OCI-M1 (cell line): ENCODE measurements at regions not wholly inside any gene's neighbourhood (a gene's known extent, or its start where the extent isn't known, plus 50 kb on each side); places are given as distances from the start of the nearest gene placed in this dataset.

ENCODE experiments used
- DNase-seq: peaks from one replicate; lab custom pipeline; 2025; lab: John Stamatoyannopoulos, UW

DNA sequence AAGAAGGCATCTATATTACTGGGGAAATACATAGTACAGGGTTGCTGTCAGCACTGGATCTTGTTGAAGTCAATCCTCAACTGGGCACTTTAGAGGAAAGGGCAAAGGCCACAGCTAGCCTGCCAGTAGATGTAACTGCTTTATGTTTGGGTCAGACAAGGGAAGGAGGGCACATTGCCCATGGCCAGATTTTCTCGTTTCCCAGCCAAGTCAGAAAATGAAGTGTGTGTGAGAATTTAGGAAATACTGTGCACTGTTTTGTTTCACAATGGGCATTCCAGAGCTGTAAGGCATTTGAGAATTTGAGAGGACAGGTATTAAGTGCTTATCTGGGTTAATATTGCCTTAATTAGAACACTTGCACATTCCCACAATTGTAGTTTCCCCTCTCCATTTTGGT, 183.9 kb upstream of the MCHR2 start:
- DNase-seq = no peak

DNA sequence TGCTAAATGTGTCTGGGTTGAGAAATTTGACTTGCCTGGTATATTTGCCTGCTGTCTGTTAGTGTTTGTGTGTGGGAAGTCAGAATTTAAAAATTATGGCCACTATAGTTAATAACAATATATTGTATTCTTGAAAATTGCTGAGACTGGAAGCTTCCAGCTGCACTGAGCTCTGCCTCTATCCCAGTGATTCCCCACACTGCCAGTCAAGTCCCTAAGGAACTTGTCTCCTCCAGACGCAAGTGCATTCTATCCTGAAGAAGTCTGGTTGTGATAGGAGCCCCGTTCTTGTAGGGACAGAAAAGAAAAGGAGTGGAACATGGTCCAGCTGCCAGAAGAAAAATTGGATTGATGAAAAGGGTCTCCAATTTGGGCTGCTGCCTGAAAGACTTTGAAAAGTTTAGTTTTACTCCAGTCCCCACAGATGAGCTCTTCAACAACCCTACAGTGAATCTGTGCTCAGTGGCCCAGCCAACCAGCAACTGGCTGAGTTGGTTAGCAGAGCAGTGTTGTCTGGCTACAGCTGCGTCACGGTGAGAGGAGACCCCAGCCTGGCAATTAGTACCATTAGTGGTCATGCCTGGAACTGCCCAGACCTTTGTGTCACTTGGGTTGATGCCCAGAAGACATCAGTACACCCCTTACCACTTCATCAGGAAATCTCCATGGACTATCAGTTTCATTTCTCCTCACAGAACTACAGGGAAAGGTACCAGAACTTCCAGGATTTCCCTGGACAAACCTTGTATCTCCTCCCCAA, 183.1 kb upstream of the MCHR2 start:
- DNase-seq = no peak

- peak; percentile 84 for DNase-seq
Observed at GRCh38 chr6:100176311-100176950, 182.4 kb upstream of the MCHR2 start.

DNA sequence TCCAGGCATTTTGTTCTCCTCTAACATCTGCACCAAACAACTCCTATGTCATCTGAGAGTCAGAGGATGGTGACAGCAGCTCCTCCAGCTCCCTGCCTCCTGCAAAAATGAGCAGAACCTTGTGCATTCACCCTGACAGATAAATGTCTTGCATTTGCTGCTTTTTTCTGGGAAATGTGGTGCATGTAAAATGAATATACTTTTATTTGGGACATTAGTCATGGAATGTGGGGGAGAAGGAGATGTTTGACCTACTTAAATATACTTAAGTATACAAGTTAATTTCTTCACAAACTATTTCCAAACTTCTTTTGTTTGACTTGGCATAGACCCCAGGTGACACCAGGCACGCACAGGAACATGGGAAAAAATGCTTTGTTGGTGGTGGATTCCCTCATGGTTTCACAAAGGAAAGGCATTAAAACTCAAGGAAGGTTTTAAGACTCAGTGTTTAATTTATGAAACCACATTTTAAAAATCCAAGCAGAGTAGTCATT, 181.8 kb upstream of the MCHR2 start:
- DNase-seq = no peak

- DNase-seq = no peak
Observed at GRCh38 chr6:100173211-100173610, 179.2 kb upstream of the MCHR2 start.

GRCh38 chr6:100172322-100172713, 178.3 kb upstream of the MCHR2 start:
- no peak for DNase-seq

DNA sequence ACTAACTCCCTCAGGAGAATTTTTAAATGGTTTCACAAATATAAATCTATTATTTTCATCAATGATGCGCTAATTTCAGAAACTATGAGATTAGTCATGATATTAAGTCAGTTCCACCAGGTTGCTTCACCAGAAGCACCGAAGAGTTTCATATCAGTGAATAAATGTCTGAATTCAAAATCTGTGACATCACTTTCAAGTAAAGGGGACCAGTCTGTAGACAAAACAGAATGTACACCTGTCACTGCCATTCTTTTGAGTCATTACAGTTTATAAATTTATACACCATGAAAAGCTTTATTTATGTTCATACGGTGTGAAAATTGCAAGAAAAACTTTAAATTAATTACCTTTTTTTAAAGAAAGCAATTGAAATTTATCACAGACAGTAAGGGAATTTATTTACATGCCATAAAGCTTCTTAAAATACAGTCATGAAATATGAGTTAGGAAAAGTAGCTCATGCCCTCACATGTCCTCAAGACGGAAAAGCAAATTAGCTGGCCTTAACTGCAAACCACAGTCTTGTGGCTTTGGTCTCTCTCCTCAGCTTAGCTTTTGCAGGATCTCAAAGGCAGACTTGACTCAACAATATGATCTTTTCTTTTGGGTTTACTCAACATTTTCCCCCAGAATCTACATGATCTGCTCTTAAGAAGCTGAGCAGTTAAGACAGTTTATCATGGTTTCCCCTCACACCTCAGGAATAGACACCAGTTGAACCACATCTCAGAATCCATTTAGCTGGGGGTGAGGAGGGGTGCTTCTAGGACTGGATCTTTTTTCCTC, 177.7 kb upstream of the MCHR2 start:
- DNase-seq = peak; percentile 85

DNA sequence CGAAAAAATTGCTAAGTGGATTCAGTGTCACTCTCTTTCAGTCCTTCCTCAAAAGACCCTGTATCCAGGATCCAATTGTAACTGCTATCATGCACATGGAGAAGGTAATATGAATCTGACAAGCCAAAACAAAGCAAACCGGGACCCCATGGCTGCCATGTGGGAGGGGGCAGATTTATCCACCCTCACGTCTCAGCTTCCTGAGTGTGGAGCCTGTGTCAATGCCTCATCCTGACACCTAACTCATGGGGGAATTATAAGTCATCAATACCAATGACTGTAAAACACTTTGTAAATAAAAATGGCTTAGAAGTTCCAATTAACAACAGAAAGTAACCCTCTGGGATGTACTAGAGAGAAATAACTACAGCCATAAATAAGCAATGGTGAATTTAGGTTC, 174.1 kb upstream of the MCHR2 start:
- DNase-seq = no peak

DNA sequence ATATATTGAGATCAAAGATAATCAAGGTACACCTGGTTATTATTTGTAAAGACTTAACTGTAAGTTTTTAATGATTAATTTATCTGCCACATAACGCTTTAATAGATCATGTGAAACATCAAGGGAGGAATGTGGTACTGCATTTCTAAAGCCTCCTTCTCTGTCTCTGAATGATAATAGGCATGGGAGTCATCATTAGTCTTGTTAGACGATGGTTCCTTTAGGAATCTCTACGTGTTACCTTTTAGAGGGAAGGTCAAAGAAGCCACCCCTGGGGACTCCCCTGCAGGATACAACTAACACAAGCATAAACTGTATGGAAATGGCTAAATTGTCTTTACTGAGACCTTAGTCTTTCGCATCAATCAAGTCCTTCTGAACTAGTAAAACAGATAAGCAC, 173.6 kb upstream of the MCHR2 start:
- DNase-seq = no peak

- DNase-seq = no peak
Observed at GRCh38 chr6:100166956-100167355, 172.9 kb upstream of the MCHR2 start.

- DNase-seq = no peak
Observed at GRCh38 chr6:100165442-100165841, 171.4 kb upstream of the MCHR2 start.

GRCh38 chr6:100163035-100163434, 169.0 kb upstream of the MCHR2 start:
- no peak for DNase-seq

DNA sequence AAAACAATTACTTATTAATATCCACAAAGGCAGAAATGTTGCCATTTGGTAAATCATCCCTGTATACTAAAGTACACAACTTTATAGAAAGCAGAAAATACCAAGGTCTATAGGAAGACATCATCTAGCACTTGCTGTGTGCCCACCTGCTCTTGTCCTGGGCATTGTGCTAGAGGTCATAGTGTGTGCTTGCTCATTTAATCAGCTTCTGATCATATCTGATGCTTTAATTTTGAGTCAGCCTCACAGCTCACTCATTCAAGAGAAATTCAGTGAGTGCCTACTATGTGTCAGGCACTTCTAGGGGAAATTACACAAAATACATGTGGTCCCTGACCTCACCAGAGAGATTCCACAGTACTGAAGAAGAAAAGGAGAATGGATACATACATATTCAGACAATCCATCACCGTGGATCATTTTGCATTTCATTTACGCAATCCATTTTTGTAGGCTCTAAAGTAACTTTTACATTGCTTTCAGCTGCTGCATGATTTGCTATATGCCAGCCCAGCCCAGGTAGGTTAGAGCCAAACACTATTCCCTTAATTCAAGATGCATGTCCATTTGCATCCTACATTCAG, 167.9 kb upstream of the MCHR2 start:
- no peak for DNase-seq

- DNase-seq = no peak
Observed at GRCh38 chr6:100160930-100161329, 166.9 kb upstream of the MCHR2 start.

- no peak for DNase-seq
Observed at GRCh38 chr6:100155141-100155540, 161.1 kb upstream of the MCHR2 start.

DNA sequence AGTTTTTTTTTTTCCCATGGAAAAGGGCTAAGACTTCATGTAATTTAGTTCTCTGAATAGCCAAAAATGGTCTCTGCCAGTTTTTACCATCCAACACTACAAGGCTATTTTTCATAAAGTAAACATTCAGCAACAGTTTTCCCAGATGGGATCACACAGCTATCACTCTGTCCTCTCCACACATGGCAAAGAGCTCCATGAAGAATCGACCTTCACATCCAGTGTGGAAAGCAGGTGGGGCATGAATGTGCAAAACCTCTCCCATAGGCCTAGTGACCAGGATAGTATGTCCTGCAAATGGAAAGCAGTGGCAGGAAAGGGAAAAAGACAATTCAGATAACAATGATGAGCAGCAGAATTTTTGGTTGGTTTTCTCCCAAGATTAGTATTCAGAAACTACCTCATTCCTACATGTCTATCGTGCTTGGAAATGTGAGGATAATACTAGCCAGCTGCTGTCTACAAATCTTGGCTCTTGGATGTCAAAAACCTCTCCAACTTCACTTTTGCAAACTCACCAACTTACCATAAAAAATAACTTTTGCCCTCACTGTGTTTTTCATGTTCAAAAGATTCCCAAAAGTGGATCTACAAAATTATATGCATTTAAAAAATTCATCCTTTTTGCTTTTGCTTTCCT, 159.7 kb upstream of the MCHR2 start:
- no peak for DNase-seq

- no peak for DNase-seq
Observed at GRCh38 chr6:100152201-100152600, 158.2 kb upstream of the MCHR2 start.

DNA sequence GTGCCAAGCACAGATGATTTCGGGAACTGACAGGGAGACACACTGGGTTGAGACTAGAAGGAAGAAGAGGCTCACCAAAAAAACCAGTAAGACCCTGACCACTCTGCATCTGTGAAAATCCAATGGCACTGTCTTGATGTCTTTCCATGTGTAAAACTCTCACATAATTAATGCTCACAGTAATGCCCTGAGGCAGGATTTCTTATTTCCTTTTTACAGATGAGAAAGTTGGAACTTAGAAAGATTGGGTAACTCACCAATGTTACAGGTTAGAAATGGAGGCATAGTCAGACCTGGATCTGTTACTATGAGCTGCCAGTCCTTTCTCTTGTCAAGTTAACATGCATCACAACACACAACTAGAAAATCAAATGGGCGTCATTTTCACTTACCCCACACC, 151.0 kb upstream of the MCHR2 start:
- DNase-seq = no peak

DNA sequence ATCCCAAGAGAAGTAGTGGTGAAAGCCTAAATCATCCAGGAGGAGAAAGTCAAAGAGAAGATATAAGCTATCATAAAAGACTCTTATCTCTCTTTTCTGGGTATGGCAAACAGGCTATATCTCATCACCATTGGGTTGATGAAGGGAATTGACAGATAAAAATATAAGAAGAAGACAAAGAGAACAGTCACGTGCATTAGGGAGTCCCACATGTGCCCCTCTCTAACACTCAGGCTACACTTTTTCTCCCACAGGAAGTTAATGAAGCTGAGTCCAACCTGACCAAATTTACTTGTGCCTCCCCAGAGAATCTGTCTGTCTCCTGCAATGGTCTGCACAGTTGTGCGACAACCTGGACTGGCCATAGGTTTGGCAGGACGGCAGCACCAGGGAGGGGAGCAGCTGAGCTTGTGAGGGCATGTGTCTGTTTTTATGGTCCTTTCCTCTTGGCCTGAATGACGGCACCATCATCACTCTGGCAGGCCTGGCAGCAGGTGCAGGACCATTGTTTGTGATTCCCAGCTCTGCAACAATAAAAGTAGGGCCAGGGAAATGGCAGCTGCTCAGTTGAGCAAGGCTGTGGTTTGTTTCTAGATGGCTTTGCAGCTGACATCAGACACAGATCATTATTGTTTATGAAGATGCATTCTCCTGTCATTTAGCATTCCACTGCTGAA, 144.5 kb upstream of the MCHR2 start:
- no peak for DNase-seq

GRCh38 chr6:100137759-100138158, 143.7 kb upstream of the MCHR2 start:
- DNase-seq = no peak

GRCh38 chr6:100136590-100136989, 142.6 kb upstream of the MCHR2 start:
- DNase-seq = no peak
